A673 (cell line): ENCODE measurements at regions not wholly inside any gene's neighbourhood (a gene's known extent, or its start where the extent isn't known, plus 50 kb on each side); places are given as distances from the start of the nearest gene placed in this dataset.

Experiments
- CTCF ChIP-seq: fragments of 300-800, 200-600 bp; sonication (generic); conservative IDR thresholded peaks from 2 replicates; pipeline ENCODE4 v1.5.1; 2017; ENCODE audit warnings: low read depth, mild to moderate bottlenecking, antibody characterized with exemption, low read length, moderate library complexity, mixed read lengths
- EZH2 ChIP-seq: fragments of 200-600 bp; sonication (generic); IDR thresholded peaks from 2 replicates; pipeline ENCODE4 v1.6.1; 2017; ENCODE audit warnings: borderline replicate concordance, low read depth, mild to moderate bottlenecking, mixed read lengths, antibody characterized with exemption, low read length; ENCODE audit not compliant: poor library complexity, severe bottlenecking

- no peak for TF ChIP-seq CTCF
- no peak for TF ChIP-seq EZH2
Measured at GRCh38 chr2:238595750-238596570, 169.2 kb downstream of the ASB1 start.
